ENCODE measurements at regions not wholly inside any gene's neighbourhood (a gene's known extent, or its start where the extent isn't known, plus 50 kb on each side); places are given as distances from the start of the nearest gene placed in this dataset.

- TF ChIP-seq RBBP5 (IDR thresholded peaks at IDR 0.05; ENCODE audit: borderline replicate concordance, low read depth, low read length): no peak
- TF ChIP-seq, protein P1, sequence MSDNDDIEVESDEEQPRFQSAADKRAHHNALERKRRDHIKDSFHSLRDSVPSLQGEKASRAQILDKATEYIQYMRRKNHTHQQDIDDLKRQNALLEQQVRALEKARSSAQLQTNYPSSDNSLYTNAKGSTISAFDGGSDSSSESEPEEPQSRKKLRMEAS (IDR thresholded peaks at IDR 0.05): no peak
- TF ChIP-seq HDAC2 (IDR thresholded peaks at IDR 0.05; ENCODE audit: borderline replicate concordance in 1 of 2, low read depth in 2 of 2, low read length in 2 of 2): no peak
- no peak for TF ChIP-seq GTF2F1 (IDR thresholded peaks at IDR 0.05; ENCODE audit: borderline replicate concordance, low read depth, low read length)
- no peak for TF ChIP-seq CHD1 (IDR thresholded peaks at IDR 0.05; ENCODE audit: low read depth, low read length)
Observed at GRCh38 chr5:135641734-135642487, 63.1 kb upstream of the CXCL14 start (continued).

Data from H1 (cell line).